Renal cortical epithelial cell (primary cell): ENCODE measurements at regions not wholly inside any gene's neighbourhood (a gene's known extent, or its start where the extent isn't known, plus 50 kb on each side); places are given as distances from the start of the nearest gene placed in this dataset.

Experiments
- DNase-seq: peaks from one replicate; pipeline ENCODE4 v3.0.0-alpha.2; 2011; ENCODE audit warnings: low read depth

DNA sequence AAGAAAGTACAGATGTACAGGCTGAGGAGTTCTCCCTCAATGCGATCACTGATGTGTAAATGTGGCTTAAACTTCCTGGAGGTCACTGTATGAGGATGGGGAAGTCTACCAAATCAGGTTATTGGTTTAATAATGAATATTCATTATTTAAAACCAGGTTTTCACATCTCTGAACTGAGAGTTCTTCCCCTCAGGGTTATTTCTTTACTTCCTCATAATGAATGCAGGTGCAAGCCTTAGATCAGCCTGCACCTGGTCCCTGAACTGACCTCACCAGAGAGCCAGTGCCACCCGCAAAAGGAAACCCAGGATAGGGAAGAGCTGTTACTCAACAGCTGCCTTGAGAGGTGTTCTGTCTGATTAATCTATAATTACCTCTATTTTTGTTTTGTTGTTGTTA, 369.0 kb downstream of the EPHA4 start:
- peak; percentile 49 for DNase-seq

DNA sequence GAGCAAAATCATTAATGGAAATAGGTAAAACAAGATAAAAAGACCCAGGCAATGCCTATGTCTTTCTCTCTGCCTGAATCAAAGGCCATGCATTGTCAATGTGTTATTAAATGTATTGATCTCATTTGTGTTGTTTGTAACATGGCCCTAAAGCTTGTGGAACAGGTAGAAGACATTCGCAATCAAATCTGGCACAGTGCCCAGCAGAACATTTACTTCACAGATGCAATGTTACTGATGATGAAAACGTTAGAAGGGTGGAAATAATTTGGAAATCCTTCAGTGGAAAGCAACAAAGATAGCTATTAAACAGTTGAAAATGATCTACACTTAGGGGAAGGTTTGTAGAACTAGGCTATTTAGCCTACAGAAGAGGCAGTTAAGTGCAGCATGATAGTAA, 368.2 kb downstream of the EPHA4 start:
- no peak for DNase-seq

DNA sequence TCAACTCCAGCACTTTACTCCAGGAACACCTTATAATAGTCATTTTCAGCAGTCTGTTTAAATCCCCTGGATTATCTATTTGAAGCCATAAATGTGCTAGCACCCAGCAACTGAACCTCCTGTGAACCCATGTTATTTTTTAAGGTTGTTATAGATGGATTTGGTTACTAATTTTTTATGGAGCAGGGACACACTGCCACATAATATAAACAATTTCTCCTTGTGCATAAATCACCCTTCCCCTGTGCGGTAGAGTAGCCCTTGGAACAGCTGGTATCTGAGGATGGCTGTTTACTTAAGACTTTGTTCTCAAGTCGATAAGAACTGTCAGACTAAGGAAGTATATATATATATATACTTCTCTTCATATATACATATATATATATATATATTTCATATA, 367.4 kb downstream of the EPHA4 start:
- DNase-seq: no peak

DNA sequence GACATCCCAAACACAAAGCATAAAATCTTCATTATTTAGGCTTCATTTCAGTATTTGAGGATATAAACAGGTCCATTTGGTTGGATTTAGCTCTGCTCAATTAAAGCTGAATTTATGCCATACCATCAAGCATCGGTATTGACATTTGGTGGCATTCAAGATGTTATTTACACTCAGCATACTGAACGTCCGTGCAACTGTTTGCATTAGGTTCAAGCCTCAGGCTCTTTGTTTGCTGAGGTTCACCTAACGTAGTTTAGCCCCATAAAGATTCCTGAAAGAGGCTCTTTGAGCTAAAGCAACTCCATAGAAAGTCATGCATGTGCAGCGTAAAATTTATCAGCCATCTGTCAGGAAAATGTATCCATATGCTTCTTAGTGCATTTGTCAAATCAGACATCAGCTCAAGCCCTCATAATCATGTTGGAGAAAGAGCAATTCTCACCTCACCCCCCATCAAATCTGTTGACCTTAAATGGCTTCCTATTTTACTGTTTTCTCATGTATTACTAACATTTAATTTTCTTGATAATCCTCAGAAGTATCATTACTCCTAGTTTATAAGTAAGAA, 366.9 kb downstream of the EPHA4 start:
- DNase-seq: no peak

DNA sequence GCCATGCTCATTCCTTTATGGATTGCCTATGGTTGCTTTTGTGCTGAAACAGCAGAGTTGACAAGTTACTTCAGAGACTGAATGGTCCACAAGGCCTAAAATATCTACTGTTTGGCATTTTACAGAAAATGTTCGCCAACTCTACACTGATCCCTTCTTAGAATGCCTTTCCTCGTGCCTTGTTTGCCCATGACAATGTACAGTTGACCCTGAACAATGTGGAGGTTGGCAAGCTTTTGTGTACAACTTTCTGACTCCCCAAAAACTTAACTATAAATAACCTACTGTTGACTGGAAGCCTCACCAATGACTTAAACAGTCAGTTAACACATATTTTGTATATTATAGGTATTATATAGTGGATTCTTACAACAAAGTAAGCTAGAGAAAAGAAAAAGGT, 361.4 kb downstream of the EPHA4 start:
- DNase-seq: no peak

DNA sequence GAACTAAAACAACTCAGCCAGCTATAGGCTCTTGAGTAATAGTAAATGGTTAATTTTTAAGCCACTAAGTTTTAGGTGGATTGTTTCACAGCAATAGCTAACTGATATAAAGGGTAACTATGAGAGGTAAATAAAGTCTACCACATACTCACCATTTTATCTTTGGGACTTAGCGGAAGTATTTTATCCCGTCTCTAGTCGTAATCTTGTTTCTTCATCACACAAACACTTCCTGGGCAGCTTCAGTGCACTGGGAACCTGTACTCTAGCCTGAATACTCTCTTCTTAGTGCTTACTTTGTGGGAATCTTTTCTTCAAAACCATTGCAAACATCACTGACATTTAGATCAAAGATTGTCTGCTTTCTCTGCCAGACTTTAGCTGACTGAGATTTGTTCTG, 360.5 kb downstream of the EPHA4 start:
- DNase-seq: no peak

DNA sequence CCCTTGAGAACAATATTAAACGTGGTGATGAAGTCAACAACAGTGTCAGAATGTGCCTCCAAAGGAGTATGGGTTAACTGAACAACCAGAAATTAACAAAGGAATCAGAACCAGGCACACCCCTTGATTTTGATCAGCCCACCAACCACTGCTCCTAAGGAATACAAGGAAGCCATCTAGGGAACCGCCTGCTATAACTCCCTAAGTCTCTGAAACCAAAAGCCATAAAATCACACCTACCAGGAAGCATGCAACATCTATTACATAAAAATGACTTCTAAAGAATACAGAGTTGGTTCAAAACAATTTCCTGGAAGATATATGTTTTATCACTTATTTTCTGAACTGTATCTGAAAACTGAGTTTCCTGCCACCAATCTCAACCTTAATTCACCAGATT, 360.0 kb downstream of the EPHA4 start:
- DNase-seq: no peak

DNA sequence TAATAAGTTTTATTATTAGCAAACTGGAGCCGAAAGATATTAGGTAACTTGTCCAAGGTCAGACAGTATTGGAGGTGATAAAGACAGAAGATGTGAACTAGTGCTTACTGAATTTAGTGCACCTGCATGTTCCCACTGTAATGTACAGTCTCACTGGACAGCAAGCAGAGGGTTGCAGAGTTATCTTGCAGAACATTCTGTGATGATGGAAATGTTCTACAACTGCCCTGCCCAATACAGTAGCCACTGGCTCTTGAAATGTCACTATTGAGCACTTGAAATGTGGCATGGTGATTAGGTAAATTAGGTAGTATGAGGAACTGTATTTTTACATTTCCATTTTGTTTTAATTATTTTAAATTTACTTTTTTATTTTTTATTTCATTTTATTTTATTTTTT, 356.6 kb downstream of the EPHA4 start:
- DNase-seq: no peak

DNA sequence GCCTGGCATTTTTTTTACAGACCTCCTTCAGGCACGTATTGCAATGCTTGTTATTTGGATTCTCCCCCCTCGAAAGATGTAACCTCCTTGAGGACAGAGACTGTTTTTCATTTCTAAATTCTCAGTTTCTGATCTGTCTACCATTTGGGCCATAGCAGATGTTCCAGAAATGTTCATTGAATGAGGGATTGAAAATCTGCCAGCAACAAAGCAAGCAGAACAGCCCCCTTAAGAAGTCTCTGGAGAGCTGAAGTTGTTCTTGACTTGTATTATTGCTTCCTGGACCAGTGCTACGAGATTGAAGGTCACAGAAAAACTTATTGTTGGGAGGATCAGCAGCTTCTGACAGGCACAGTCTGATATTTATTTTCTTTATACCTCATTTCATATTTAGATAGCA, 355.5 kb downstream of the EPHA4 start:
- DNase-seq: no peak

DNA sequence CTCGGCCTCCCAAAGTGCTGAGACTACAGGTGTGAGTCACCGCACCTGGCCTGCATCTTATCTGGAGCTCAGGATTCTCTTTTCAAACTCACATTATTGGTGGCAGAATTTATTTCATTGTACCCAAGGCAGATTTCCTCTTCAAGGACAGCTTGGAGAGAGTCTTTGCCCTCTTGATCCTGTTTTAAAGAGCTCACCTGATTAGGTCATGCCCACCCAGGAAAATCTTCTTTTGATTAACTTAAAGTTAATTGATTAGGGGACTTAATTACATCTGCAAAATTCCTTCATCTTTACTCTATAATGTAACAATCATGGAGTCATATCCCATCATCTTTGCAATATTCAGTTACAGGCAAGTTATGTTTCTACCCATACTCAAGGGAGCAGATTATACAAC, 346.4 kb downstream of the EPHA4 start:
- no peak for DNase-seq

DNA sequence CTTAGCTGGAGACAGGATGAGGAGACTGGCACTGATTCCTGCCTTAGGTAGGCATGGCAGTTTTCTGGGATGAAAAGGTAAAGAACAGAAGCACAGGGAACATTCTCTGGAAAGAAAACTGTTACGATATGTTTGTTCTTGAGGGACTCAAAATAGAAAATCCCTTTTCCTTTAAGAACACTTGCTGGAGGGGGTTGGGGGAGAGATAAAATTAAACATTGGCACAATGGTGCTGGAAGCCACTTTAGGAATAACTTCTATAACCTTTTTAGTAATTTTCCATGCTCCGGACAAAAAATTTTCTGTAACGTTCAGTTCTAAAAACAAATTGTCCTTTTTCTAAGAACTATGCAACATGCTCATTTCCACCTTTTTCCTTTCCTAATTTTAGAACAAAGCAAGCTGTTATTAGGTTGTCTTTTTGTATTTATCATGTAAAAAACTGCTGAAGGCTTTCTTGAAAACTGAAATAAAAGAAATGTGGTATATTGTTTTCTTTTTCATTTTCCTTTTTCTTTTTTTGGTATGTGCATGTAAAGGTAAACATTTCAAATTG, 343.8 kb downstream of the EPHA4 start:
- no peak for DNase-seq

DNA sequence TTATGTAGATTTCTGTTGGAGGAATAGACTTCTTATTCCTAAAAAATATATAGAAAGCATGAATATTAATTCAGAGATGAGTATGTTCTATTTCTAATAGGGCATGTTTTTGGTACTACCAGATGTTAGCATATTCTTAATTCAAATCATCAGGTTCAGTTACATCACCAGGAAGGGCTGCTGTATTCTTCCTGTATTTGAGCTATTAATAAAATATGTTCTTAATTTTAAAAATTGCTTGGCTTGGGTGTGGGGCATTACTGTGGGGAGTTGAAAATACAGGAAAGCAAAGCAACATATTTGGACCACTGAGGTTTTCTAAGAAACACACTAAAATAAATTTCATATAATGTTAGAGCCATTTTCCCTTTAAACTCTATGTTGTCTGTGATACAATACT, 343.0 kb downstream of the EPHA4 start:
- DNase-seq: no peak

DNA sequence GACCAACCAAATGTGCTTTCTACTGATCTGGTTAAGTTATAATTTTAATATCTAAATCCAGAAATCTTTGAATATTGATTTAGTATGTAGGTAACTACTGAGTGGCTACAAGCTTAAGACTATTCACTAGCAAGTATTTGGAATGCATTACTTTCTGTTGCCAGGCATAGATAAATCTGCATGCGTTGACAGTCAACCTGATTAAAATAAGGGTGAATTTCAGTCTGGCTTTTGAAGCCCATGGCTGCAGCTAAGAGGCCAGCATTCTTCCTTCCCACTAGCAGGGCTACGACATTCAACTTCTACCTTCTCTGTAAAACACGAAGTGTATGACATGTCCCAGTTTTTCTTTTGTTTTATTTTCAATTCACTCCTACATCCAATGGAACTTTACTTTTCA, 340.6 kb downstream of the EPHA4 start:
- DNase-seq: no peak

DNA sequence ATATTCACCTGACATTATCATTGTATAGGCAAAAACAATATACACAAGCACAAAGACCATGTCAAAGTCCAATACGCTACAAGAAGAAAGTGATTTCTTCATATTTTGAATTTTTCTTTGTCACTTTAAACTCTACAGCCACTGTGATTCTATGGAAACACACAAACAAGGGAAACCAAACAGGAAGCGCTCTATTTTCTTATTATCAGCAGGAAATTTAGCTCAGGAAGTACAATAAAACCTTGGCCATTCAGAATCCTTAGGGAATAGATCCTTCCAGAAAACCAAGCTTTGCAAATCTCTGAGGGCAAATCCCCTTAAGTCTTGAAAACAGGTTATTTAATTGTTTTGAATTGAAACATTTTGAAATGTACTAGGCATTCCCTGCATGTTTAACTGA, 336.2 kb downstream of the EPHA4 start:
- no peak for DNase-seq

DNA sequence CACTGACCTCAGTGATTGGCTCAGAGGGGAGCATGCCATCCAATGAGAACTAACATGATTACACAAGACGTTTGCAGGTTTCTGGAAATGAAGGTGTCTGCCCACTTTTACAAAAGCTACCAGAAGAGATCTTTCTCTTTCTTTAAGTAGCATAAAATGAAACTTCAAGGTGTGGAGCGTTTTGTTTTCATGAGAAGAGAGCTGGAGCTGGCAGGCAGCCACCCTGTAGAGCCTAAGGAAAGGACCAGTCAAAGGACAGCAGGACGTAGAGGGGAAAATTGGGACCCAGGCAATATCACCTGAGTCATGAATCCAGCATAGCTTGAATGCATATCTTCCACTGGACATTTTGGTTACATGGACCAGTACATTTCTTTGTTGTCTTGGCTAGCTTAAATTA, 331.0 kb downstream of the EPHA4 start:
- no peak for DNase-seq

DNA sequence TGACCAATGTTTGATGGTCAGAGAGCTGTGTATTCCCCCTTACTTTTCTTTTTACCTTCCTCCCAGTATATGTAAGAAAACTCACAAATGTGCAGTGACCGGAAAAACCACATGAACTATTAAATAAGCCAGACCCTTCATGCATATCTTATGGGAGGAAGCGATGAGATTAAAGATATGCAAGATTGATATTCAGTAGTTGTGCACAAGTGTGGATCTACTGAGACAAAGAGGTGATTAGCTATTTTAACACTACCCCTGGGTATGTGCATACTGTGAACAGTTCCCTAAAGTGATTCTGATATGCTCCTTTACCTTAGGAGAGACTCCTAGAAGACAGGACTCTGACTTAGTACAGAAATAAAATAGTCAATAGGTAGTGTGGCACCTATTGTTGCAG, 328.3 kb downstream of the EPHA4 start:
- DNase-seq: no peak

DNA sequence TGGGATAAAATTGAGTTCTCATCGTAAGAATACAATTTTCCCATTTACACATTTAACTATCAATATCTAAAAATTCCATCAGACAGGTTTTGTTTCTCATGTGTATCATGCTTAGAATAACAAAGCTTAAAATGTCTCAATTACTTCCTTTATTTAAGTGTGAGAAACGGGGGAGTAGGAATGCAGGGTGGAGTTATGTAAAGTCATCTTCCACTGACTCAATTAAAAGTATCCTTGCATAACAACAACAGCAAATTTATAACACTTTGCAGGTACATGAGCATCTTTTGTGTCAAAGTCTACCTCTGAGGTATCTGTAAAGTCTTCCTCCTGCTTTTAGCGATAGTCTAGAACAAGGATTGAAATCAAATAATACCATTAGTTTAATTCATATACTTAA, 327.1 kb downstream of the EPHA4 start:
- DNase-seq: peak; percentile 37

DNA sequence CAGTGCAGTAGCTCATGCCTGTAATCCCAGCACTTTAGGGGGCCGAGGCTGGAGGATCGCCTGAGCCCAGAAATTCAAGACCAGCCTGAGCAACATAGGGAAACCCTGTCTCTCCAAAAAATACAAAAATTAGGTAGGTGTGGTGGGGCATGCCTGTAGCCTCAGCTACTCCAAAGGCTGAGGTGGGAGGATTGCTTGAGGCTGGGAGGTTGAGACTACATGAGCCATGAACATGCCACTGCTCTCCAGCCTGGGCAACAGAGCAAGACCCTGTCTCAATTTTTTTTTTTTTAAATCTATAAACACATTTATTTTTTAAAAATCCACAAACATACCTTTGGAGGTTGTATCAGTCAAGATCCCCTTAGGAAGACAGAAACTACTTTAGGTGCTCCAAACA, 326.3 kb downstream of the EPHA4 start:
- DNase-seq: no peak

DNA sequence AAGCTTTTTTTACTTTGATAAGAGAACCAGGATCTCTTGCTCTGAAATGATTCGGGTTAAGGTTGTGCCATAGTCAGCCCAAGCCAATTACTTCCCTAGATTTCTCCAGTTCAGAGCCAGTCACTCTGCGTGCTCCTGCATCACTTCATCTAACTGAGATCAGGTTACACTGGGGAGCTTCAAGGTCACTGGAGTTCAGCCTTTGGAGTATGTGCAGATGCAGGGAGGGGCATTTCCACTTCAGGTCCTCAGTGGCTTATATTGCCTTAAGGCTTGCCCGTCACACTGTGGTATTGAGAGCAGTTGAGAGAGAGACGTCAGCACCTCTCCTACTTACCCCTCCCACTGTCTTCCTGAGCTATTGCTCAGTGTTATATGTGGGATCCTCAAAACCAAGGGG, 317.8 kb downstream of the EPHA4 start:
- peak; percentile 10 for DNase-seq

DNA sequence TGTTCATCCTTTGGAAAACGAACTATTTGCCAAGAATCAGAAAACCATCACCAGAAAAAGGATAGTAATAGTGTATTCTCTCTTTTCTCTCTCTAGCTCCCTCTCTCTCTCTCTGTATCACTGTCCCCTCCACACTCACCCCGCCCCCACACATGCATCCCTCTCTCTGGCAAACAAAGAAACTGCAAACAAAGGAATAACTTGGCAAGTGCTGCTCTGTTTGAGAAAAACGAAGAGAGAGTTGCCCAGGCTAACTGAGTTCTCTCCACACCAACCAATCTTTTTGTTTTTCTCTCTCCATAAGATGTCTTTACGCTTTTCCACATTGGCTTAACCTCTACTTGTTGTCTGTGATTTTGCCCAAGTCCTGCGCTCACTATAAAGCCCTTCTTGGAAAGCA, 316.2 kb downstream of the EPHA4 start:
- DNase-seq: no peak

DNA sequence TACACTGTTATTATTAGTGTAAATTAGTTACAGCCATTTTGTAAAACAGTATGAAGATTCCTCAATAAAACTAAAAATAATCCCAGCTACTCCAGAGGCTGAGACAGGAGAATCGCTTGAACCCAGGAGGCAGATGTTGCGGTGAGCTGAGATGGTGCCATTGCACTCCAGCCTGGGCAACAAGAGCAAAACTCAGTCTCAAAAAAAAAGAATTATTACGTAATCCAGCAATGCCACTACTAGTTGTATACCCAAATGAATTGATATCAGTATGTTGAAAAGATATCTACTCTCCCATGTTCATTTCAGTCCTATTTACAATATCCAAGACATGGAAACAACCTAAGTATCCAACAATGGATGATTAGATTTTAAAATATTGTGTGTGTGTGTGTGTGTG, 313.6 kb downstream of the EPHA4 start:
- no peak for DNase-seq

DNA sequence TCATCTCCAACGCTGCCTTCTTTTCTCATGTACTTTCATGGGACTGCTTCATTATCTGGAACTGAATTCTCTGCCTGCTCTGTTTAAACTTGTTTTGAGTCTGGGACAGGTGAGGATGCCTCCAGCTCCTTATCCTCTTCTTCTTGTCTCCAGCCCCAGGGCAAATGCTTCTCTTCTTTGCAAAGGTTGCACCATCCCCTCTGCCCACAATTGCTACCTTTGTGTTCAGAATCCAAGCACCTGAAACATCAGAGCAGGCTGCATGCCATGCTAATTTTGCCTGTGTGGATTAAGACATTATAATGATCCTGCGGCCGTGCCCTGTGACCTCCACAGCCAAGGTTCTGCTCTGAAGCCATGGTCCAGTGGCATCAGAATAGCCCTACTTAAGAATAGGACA, 309.5 kb downstream of the EPHA4 start:
- no peak for DNase-seq

DNA sequence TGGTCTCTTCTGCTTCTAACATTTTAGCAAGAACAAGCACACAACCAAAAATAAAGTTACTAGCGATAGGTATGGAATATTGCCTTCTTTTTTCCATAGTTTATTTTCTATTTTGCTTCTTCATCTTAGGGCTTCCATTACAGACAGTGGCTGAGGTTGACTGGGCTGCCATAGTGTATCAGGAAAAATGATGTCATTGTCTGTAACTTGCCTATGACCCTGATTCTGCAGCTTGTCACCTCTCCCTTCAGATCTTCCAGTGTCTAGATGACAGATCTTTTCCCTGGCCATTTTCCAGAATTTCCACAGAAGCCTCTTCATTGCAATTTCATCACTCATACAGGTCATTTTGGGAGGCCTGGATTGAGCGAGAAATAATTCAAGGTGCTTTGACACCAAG, 308.5 kb downstream of the EPHA4 start:
- no peak for DNase-seq

DNA sequence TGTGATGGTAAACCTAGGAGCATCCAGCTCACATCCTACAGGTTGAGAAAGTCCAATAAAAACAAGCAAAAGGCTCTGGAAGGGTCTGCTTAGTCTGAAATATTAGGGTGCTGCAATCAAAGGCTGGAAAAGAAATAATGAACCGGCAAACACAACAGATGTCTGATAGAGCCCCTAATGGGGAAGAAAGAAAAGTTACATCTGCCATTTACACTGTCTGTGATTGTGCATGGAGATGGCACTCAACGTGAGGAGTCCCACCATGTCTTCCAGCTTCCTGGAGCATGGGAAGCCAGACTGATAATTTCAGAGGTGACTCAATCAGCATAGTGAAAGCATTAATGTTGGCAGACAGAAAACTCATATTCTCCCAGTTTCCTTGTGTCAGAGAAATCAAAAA, 307.8 kb downstream of the EPHA4 start:
- no peak for DNase-seq
